ENCODE measurements at regions not wholly inside any gene's neighbourhood (a gene's known extent, or its start where the extent isn't known, plus 50 kb on each side); places are given as distances from the start of the nearest gene placed in this dataset.

GRCh38 chr19:28207244-28207643 lies 1005.7 kb downstream of the UQCRFS1 start:
- no peaks in the 10 kb centered on the region for H3K36me3 Mint-ChIP-seq (ENCODE audit: low read depth)
- H3K4me3 Mint-ChIP-seq = no peak overlapping the region
- no peaks in the 10 kb centered on the region for H3K27me3 Mint-ChIP-seq (ENCODE audit: low read depth)
- H3K9me3 Mint-ChIP-seq = peaks cover 24% of the 10 kb centered on the region
- DNase-seq (ENCODE audit: low spot score) = no peak
- peaks cover 1% of the 10 kb centered on the region for H3K4me1 Mint-ChIP-seq (ENCODE audit: low read depth)
- H3K27ac Mint-ChIP-seq = no peak overlapping the region

DNA sequence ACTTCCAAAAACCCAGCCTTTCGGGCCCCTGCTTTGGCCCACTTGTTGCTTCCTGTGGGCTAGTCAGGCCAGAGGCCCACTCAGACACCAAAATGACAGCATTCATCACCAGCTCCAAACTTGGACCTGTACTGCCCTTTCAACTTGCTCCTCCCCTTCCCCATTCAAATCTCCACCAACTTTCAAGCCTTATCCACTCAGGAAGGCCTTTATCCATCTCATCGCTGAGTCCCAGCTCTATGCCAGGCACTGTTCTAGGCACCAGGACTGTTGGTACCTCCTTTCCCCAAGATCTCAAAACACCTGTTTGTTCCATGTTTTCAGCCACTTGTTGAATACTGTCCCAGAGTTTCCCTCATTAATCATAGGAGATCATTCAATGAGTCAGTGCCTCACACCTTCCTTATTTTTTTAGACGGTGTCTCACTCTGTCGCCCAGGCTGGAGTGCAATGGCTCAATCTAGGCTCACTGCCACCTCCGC lies 1011.4 kb downstream of the UQCRFS1 start:
- no peaks in the 10 kb centered on the region for H3K27me3 Mint-ChIP-seq (ENCODE audit: low read depth)
- peaks cover 31% of the 10 kb centered on the region for H3K9me3 Mint-ChIP-seq
- no peak for DNase-seq (ENCODE audit: low spot score)
- H3K4me3 Mint-ChIP-seq = no peak overlapping the region
- no peak overlapping the region for H3K27ac Mint-ChIP-seq
- no peaks in the 10 kb centered on the region for H3K36me3 Mint-ChIP-seq (ENCODE audit: low read depth)
- no peaks in the 10 kb centered on the region for H3K4me1 Mint-ChIP-seq (ENCODE audit: low read depth)

GRCh38 chr19:28199323-28199722 lies 1013.6 kb downstream of the UQCRFS1 start:
- H3K9me3 Mint-ChIP-seq = peaks cover 21% of the 10 kb centered on the region
- no peak overlapping the region for H3K4me3 Mint-ChIP-seq
- no peaks in the 10 kb centered on the region for H3K27me3 Mint-ChIP-seq (ENCODE audit: low read depth)
- no peaks in the 10 kb centered on the region for H3K4me1 Mint-ChIP-seq (ENCODE audit: low read depth)
- no peaks in the 10 kb centered on the region for H3K36me3 Mint-ChIP-seq (ENCODE audit: low read depth)
- H3K27ac Mint-ChIP-seq = no peak overlapping the region
- no peak for DNase-seq (ENCODE audit: low spot score)

- no peaks in the 10 kb centered on the region for H3K27me3 Mint-ChIP-seq (ENCODE audit: low read depth)
- DNase-seq (ENCODE audit: low spot score) = no peak
- no peak overlapping the region for H3K4me3 Mint-ChIP-seq
- peaks cover 15% of the 10 kb centered on the region for H3K9me3 Mint-ChIP-seq
- H3K27ac Mint-ChIP-seq = no peak overlapping the region
- no peaks in the 10 kb centered on the region for H3K4me1 Mint-ChIP-seq (ENCODE audit: low read depth)
- H3K36me3 Mint-ChIP-seq (ENCODE audit: low read depth) = no peaks in the 10 kb centered on the region
Measured at GRCh38 chr19:28196961-28197360, 1016.0 kb downstream of the UQCRFS1 start.

- H3K4me1 Mint-ChIP-seq (ENCODE audit: low read depth) = no peaks in the 10 kb centered on the region
- no peak overlapping the region for H3K27ac Mint-ChIP-seq
- DNase-seq (ENCODE audit: low spot score) = no peak
- peaks cover 13% of the 10 kb centered on the region for H3K9me3 Mint-ChIP-seq
- no peaks in the 10 kb centered on the region for H3K27me3 Mint-ChIP-seq (ENCODE audit: low read depth)
- no peak overlapping the region for H3K4me3 Mint-ChIP-seq
- H3K36me3 Mint-ChIP-seq (ENCODE audit: low read depth) = no peaks in the 10 kb centered on the region
Measured at GRCh38 chr19:28196101-28196500, 1016.9 kb downstream of the UQCRFS1 start.

- peaks cover 14% of the 10 kb centered on the region for H3K9me3 Mint-ChIP-seq
- H3K27me3 Mint-ChIP-seq (ENCODE audit: low read depth) = no peaks in the 10 kb centered on the region
- no peak for DNase-seq (ENCODE audit: low spot score)
- no peaks in the 10 kb centered on the region for H3K4me1 Mint-ChIP-seq (ENCODE audit: low read depth)
- no peaks in the 10 kb centered on the region for H3K36me3 Mint-ChIP-seq (ENCODE audit: low read depth)
- H3K27ac Mint-ChIP-seq = no peak overlapping the region
- no peak overlapping the region for H3K4me3 Mint-ChIP-seq
Measured at GRCh38 chr19:28185646-28186045, 1027.3 kb downstream of the UQCRFS1 start.

DNA sequence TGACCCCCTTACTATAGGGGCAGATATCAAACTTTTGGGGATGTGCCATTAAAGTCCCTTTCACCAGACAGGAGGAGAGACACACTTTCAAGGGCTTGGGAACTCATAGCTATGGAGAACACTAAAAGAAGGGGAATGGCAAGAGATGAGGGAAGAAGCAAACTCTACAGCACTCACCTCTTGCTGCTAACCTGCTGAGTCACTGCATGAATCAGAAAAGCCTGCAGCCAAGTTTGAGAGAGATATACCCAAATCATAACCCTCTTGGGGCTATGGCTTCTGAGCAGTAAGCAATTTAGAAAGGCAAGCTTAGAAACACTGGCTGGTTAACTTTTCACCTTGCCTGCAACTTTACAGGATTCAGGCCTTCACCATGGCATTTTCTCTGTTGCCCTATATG lies 1028.0 kb downstream of the UQCRFS1 start:
- no peaks in the 10 kb centered on the region for H3K4me1 Mint-ChIP-seq (ENCODE audit: low read depth)
- H3K27ac Mint-ChIP-seq = no peak overlapping the region
- H3K36me3 Mint-ChIP-seq (ENCODE audit: low read depth) = no peaks in the 10 kb centered on the region
- H3K27me3 Mint-ChIP-seq (ENCODE audit: low read depth) = no peaks in the 10 kb centered on the region
- DNase-seq (ENCODE audit: low spot score) = no peak
- no peak overlapping the region for H3K4me3 Mint-ChIP-seq
- peaks cover 14% of the 10 kb centered on the region for H3K9me3 Mint-ChIP-seq

GRCh38 chr19:28176193-28176592 lies 1036.8 kb downstream of the UQCRFS1 start:
- Mint-ChIP-seq H3K4me3 (no peak overlapping the region), H3K27me3 (ENCODE audit: low read depth) (no peaks in the 10 kb centered on the region), H3K27ac (no peak overlapping the region), H3K9me3 (peaks cover 44% of the 10 kb centered on the region), H3K36me3 (ENCODE audit: low read depth) (no peaks in the 10 kb centered on the region), H3K4me1 (ENCODE audit: low read depth) (no peaks in the 10 kb centered on the region)
- no peak for DNase-seq (ENCODE audit: low spot score)

GRCh38 chr19:28171983-28172382 lies 1041.0 kb downstream of the UQCRFS1 start:
- Mint-ChIP-seq H3K4me1 (ENCODE audit: low read depth) (no peaks in the 10 kb centered on the region), H3K9me3 (peaks cover 34% of the 10 kb centered on the region), H3K36me3 (ENCODE audit: low read depth) (no peaks in the 10 kb centered on the region), H3K27me3 (ENCODE audit: low read depth) (no peaks in the 10 kb centered on the region), H3K27ac (no peak overlapping the region), H3K4me3 (no peak overlapping the region)
- no peak for DNase-seq (ENCODE audit: low spot score)

GRCh38 chr19:28170066-28170465 lies 1042.9 kb downstream of the UQCRFS1 start:
- no peaks in the 10 kb centered on the region for H3K4me1 Mint-ChIP-seq (ENCODE audit: low read depth)
- H3K4me3 Mint-ChIP-seq = no peak overlapping the region
- no peaks in the 10 kb centered on the region for H3K36me3 Mint-ChIP-seq (ENCODE audit: low read depth)
- DNase-seq (ENCODE audit: low spot score) = no peak
- peaks cover 21% of the 10 kb centered on the region for H3K9me3 Mint-ChIP-seq
- no peaks in the 10 kb centered on the region for H3K27me3 Mint-ChIP-seq (ENCODE audit: low read depth)
- H3K27ac Mint-ChIP-seq = no peak overlapping the region

DNA sequence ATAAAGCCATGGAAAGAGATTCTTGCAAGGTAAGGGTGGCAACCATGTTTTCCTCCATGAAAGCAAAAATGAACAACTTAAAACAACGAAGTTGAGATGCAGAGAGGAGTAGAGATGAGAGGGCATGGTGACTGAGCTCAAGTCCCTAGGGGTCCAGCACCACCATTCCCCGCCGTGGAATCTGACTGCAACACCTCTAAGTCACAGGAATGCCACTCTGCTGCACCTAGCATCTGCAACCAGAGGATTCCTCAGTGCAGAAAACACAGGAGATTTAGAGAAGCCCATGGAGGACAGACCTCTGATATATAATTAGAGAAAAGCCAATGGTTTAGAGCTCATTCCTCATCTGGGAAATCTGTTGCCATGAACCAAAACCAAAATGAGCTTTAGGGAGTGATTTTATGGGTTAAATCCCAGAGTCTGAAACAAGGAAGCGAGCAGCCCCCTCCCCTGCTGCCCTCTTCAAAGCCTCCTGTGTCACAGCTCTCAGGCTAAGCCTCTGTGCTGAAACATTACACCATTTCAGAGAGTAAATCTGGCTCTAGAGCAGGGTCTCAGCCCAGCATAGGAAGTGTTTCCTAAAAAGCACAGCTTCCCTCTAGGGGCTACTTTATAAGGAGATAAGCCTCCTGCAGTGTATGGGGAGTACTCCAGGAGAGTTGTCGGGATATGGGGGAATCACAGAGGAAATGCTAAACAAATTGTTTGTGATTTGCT lies 1043.6 kb downstream of the UQCRFS1 start:
- Mint-ChIP-seq H3K4me3 (no peak overlapping the region), H3K27me3 (ENCODE audit: low read depth) (no peaks in the 10 kb centered on the region), H3K27ac (no peak overlapping the region), H3K9me3 (peaks cover 21% of the 10 kb centered on the region), H3K4me1 (ENCODE audit: low read depth) (no peaks in the 10 kb centered on the region), H3K36me3 (ENCODE audit: low read depth) (no peaks in the 10 kb centered on the region)
- DNase-seq (ENCODE audit: low spot score) = no peak

DNA sequence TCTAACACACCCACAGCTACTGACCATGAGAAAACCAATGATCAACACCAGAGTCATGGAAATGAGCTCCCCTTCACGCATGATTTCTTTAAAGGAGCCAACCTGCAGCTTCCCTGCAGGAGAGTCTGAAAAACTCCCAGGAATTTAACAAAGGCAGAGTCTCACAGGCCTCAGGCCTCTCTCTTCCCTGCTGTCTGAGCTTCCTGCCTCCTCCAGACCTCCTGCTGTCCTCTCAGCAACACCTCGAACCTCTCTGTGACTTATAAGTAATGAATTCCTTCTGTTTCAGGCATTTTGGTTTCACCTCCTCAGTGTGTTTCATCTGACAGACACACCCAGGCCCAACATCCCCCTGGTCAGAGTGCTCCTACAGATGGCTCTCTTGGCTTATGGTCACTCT lies 1044.4 kb downstream of the UQCRFS1 start:
- H3K27ac Mint-ChIP-seq = no peak overlapping the region
- no peaks in the 10 kb centered on the region for H3K27me3 Mint-ChIP-seq (ENCODE audit: low read depth)
- H3K9me3 Mint-ChIP-seq = peaks cover 21% of the 10 kb centered on the region
- H3K4me3 Mint-ChIP-seq = no peak overlapping the region
- H3K4me1 Mint-ChIP-seq (ENCODE audit: low read depth) = no peaks in the 10 kb centered on the region
- H3K36me3 Mint-ChIP-seq (ENCODE audit: low read depth) = no peaks in the 10 kb centered on the region
- no peak for DNase-seq (ENCODE audit: low spot score)

GRCh38 chr19:28166025-28166424 lies 1046.9 kb downstream of the UQCRFS1 start:
- Mint-ChIP-seq H3K36me3 (ENCODE audit: low read depth) (no peaks in the 10 kb centered on the region), H3K27ac (no peak overlapping the region), H3K4me3 (no peak overlapping the region), H3K27me3 (ENCODE audit: low read depth) (no peaks in the 10 kb centered on the region), H3K4me1 (ENCODE audit: low read depth) (no peaks in the 10 kb centered on the region), H3K9me3 (peaks cover 5% of the 10 kb centered on the region)
- no peak for DNase-seq (ENCODE audit: low spot score)

GRCh38 chr19:28164214-28164613 lies 1048.7 kb downstream of the UQCRFS1 start:
- Mint-ChIP-seq H3K4me3 (no peak overlapping the region), H3K4me1 (ENCODE audit: low read depth) (no peaks in the 10 kb centered on the region), H3K27ac (no peak overlapping the region), H3K36me3 (ENCODE audit: low read depth) (no peaks in the 10 kb centered on the region), H3K27me3 (ENCODE audit: low read depth) (no peaks in the 10 kb centered on the region), H3K9me3 (peaks cover 5% of the 10 kb centered on the region)
- no peak for DNase-seq (ENCODE audit: low spot score)

DNA sequence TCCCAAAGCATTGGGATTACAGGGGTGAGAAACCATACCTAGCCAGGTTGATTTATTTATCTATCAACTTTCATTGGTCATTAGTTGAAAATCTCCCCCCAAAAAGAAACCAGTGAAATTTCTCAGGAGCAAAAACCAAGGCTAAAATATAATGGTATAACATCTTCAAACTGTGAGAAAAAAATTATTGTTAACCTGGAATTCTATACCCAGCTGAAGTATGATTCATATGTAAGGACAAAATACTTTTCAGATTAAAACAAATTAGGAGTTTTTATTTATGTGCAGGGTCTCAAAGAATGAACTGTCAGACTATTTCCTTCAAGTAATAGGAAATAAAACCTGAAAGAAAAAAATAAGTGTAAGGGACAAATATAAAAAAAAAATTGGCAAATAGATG lies 1053.9 kb downstream of the UQCRFS1 start:
- no peak for DNase-seq (ENCODE audit: low spot score)
- no peaks in the 10 kb centered on the region for H3K27me3 Mint-ChIP-seq (ENCODE audit: low read depth)
- H3K27ac Mint-ChIP-seq = no peak overlapping the region
- H3K4me3 Mint-ChIP-seq = no peak overlapping the region
- H3K9me3 Mint-ChIP-seq = peaks cover 11% of the 10 kb centered on the region
- no peaks in the 10 kb centered on the region for H3K36me3 Mint-ChIP-seq (ENCODE audit: low read depth)
- H3K4me1 Mint-ChIP-seq (ENCODE audit: low read depth) = no peaks in the 10 kb centered on the region
